ENCODE measurements at regions not wholly inside any gene's neighbourhood (a gene's known extent, or its start where the extent isn't known, plus 50 kb on each side); places are given as distances from the start of the nearest gene placed in this dataset.

DNA sequence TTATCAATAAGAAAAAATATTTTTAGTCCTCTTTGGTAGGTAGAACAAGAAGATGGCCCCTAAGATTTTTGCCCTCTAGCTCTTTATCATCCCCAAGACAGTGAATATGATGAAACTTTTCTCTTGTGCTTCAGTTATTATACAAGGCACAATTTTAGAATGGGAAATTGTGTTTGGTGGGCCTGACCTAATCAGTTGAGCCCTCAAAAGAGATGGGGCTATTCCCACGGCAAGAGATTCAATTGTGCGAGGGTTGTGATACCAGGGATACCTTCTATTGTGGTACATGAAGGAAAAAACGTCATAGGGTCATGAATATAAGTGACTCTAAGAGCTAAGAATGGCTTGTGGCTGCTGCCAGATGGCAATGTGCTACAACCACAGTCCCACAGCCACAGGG, 94.0 kb upstream of the COX7C start:
- DNase-seq (ENCODE audit: low read depth), result no peak
- in situ Hi-C loops (cut with HindIII; ENCODE audit: low sequenced_read_pairs), result no loop called here
- TF ChIP-seq, protein P1, sequence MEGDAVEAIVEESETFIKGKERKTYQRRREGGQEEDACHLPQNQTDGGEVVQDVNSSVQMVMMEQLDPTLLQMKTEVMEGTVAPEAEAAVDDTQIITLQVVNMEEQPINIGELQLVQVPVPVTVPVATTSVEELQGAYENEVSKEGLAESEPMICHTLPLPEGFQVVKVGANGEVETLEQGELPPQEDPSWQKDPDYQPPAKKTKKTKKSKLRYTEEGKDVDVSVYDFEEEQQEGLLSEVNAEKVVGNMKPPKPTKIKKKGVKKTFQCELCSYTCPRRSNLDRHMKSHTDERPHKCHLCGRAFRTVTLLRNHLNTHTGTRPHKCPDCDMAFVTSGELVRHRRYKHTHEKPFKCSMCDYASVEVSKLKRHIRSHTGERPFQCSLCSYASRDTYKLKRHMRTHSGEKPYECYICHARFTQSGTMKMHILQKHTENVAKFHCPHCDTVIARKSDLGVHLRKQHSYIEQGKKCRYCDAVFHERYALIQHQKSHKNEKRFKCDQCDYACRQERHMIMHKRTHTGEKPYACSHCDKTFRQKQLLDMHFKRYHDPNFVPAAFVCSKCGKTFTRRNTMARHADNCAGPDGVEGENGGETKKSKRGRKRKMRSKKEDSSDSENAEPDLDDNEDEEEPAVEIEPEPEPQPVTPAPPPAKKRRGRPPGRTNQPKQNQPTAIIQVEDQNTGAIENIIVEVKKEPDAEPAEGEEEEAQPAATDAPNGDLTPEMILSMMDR (IDR thresholded peaks at IDR 0.05; ENCODE audit: low read depth, low read length, missing control alignments), result no peak
- no peak overlapping the region for H3K4me3 ChIP-seq (ENCODE audit: low read depth, low read length)

DNA sequence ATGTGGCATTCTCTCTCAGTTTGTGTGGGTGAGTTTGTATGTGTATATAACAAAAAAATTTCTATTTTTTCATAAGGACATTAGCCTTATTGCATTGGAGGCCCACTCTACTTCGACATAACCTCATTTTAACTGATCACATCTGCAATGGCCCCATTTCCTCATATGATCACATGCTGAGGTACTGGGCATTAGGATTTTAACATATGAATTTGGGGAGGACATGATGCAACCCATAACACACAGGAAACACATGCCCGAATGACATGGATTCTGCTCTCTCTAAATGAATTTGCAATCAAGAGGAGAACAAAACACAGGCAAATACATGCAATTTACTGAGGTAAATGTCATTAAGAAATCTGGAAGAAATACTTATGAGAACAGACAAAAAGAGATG, 92.1 kb upstream of the COX7C start:
- TF ChIP-seq, protein P1 (IDR thresholded peaks at IDR 0.05; ENCODE audit: low read depth, low read length, missing control alignments), result no peak
- no peak overlapping the region for H3K4me3 ChIP-seq (ENCODE audit: low read depth, low read length)
- DNase-seq (ENCODE audit: low read depth), result no peak
- in situ Hi-C loops (cut with HindIII; ENCODE audit: low sequenced_read_pairs), result no loop called here

DNA sequence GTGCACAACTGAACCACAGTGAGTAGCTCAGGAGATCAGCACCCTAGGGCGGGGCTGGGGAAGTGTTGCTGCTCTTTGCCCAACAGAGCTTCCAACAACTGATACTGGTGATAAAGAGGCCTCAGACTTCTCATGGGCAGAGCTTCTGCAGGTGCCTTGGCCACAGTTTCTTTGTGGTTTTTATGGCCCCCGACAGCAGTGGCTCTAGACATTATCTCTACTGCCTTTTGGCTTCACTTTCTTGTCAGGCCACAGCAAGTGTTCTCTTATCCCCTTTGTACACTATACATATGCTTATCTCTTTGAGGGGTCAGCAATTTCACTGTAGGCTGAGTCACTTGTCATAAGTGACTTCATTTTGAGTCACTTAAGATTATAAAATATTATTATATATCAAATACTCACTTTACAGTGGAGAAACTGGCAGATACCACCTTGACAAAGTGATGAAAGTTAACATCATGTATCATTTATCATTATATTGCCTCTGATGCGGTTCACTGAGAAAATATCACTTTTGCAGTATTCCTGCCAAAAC, 90.9 kb upstream of the COX7C start:
- in situ Hi-C loops (cut with HindIII; ENCODE audit: low sequenced_read_pairs), result no loop called here
- no peak for DNase-seq (ENCODE audit: low read depth)
- no peak overlapping the region for H3K4me3 ChIP-seq (ENCODE audit: low read depth, low read length)
- TF ChIP-seq, protein P1 (IDR thresholded peaks at IDR 0.05; ENCODE audit: low read depth, low read length, missing control alignments), result no peak

- DNase-seq (ENCODE audit: low read depth), result no peak
- in situ Hi-C loops (cut with HindIII; ENCODE audit: low sequenced_read_pairs), result no loop called here
- TF ChIP-seq, protein P1 (IDR thresholded peaks at IDR 0.05; ENCODE audit: low read depth, low read length, missing control alignments), result no peak
- no peak overlapping the region for H3K4me3 ChIP-seq (ENCODE audit: low read depth, low read length)
Observed at GRCh38 chr5:86532429-86532828, 85.3 kb upstream of the COX7C start.

DNA sequence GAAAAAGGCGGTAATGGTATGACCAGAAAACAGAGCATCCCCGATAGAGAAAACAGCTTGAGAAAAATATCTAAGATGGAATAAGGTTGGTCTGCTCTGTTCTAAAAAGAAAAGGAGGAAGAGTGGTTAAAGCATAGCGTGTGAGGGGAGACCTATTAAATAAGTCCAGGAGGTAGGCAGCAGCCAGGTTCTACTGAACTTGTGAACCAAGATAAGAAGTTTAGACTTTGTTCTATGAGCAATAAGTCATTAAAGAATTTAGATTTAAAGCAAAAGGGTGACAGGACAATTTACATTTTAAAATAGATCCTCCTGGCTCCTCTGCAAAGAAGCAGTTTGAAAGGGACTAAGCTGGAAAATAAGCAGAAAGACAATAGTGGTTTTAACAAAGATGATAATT, 81.3 kb upstream of the COX7C start:
- no peak overlapping the region for H3K4me3 ChIP-seq (ENCODE audit: low read depth, low read length)
- TF ChIP-seq, protein P1 (IDR thresholded peaks at IDR 0.05; ENCODE audit: low read depth, low read length, missing control alignments), result no peak
- no peak for DNase-seq (ENCODE audit: low read depth)
- in situ Hi-C loops (cut with HindIII; ENCODE audit: low sequenced_read_pairs), result no loop called here

GRCh38 chr5:86542532-86542931, 75.2 kb upstream of the COX7C start:
- TF ChIP-seq, protein P1 (IDR thresholded peaks at IDR 0.05; ENCODE audit: low read depth, low read length, missing control alignments), result no peak
- in situ Hi-C loops (cut with HindIII; ENCODE audit: low sequenced_read_pairs), result no loop called here

DNA sequence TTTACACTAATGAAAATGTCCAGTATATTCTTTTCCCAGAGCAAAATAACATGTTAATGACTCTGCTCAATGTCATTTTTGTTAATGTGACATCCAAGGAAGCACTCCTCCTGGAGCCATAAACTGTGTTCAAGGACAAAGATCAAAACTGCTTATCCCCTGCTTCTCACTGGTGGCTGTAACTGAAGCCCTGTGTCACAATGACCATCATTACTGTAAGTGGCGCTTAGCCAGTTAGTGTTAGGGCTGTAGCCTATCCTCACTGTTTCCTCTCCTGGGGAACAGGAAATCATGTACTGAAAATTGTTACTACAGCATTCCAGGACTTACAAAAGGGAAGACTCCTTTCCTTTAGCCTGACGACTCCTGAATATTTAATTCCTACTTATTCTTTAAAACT, 71.7 kb upstream of the COX7C start:
- TF ChIP-seq, protein P1 (IDR thresholded peaks at IDR 0.05; ENCODE audit: low read depth, low read length, missing control alignments), result no peak

More at GRCh38 chr5:86542532-86542931, 75.2 kb upstream of the COX7C start:
- H3K4me3 ChIP-seq (ENCODE audit: low read depth, low read length), result no peak overlapping the region
- DNase-seq (ENCODE audit: low read depth), result no peak

More for the DNA sequence above, 71.7 kb upstream of the COX7C start:
- DNase-seq (ENCODE audit: low read depth), result no peak
- in situ Hi-C loops (cut with HindIII; ENCODE audit: low sequenced_read_pairs), result no loop called here
- no peak overlapping the region for H3K4me3 ChIP-seq (ENCODE audit: low read depth, low read length)
